HEK293T (cell line): ENCODE measurements at regions not wholly inside any gene's neighbourhood (a gene's known extent, or its start where the extent isn't known, plus 50 kb on each side); places are given as distances from the start of the nearest gene placed in this dataset.
A peak's percentile ranks its signal among the peaks of the same experiment; 100 is the strongest.

Source experiments
- CTCF ChIA-PET: fragments of 350-600 bp; formaldehyde crosslinking; extraction: SDS; loops from one replicate; lab custom pipeline; 2021; ENCODE audit warnings: antibody characterized with exemption, inconsistent platforms; lab: Yijun Ruan, JAX
- POLR2A ChIA-PET: fragments of 350-600 bp; formaldehyde crosslinking; extraction: SDS; loops from one replicate; lab custom pipeline; 2020; ENCODE audit warnings: antibody characterized with exemption, inconsistent platforms; lab: Yijun Ruan, JAX
- DNase-seq: peaks from one replicate; pipeline ENCODE4 v3.0.0; 2012; ENCODE audit warnings: mixed read lengths; ENCODE audit errors: extremely low spot score
- ARNT ChIP-seq: fragments of 450-650 bp; IDR thresholded peaks from 2 replicates; pipeline ENCODE4 v1.6.1; 2017; ENCODE audit warnings: mild to moderate bottlenecking
- BHLHE40 ChIP-seq: fragments of 450-650 bp; IDR thresholded peaks from 2 replicates; pipeline ENCODE4 v1.6.1; 2016; ENCODE audit warnings: mild to moderate bottlenecking, moderate library complexity, borderline replicate concordance
- CTBP1 ChIP-seq: fragments of 450-650 bp; IDR thresholded peaks from 2 replicates; pipeline ENCODE4 v1.6.1; 2016; ENCODE audit warnings: borderline replicate concordance
- ELF4 ChIP-seq: fragments of 450-650 bp; IDR thresholded peaks from 2 replicates; pipeline ENCODE4 v1.6.1; 2017; ENCODE audit warnings: antibody characterized with exemption
- FOXA1 ChIP-seq: fragments of 450-650 bp; IDR thresholded peaks from 2 replicates; pipeline ENCODE4 v1.6.1; 2016; ENCODE audit warnings: mild to moderate bottlenecking
- FOXK2 ChIP-seq: fragments of 450-650 bp; IDR thresholded peaks from 2 replicates; pipeline ENCODE4 v1.6.1; 2016; ENCODE audit warnings: mild to moderate bottlenecking
- FOXM1 ChIP-seq: fragments of 450-650 bp; IDR thresholded peaks from 2 replicates; pipeline ENCODE4 v1.6.1; 2017; ENCODE audit warnings: mild to moderate bottlenecking, borderline replicate concordance
- HDGF ChIP-seq: fragments of 450-650 bp; IDR thresholded peaks from 2 replicates; pipeline ENCODE4 v1.6.1; 2017; ENCODE audit warnings: antibody characterized with exemption, borderline replicate concordance
- L3MBTL2 ChIP-seq: fragments of 450-650 bp; conservative IDR thresholded peaks from 2 replicates; pipeline ENCODE4 v1.6.1; 2016; ENCODE audit warnings: mild to moderate bottlenecking
- LEF1 ChIP-seq: fragments of 450-650 bp; IDR thresholded peaks from 2 replicates; pipeline ENCODE4 v1.6.1; 2017; ENCODE audit warnings: mild to moderate bottlenecking, borderline replicate concordance
- NFRKB ChIP-seq: fragments of 450-650 bp; IDR thresholded peaks from 2 replicates; pipeline ENCODE4 v1.6.1; 2016; ENCODE audit warnings: mild to moderate bottlenecking, moderate library complexity
- PKNOX1 ChIP-seq: fragments of 450-650 bp; IDR thresholded peaks from 2 replicates; pipeline ENCODE4 v1.6.1; 2016
- SP1 ChIP-seq: fragments of 450-650 bp; IDR thresholded peaks from 2 replicates; pipeline ENCODE4 v1.6.1; 2017
- SUZ12 ChIP-seq: fragments of 450-650 bp; IDR thresholded peaks from 2 replicates; pipeline ENCODE4 v1.6.1; 2016; ENCODE audit warnings: mild to moderate bottlenecking
- TARDBP ChIP-seq: fragments of 450-650 bp; IDR thresholded peaks from 2 replicates; pipeline ENCODE4 v1.6.1; 2016
- ZNF384 ChIP-seq: fragments of 450-650 bp; IDR thresholded peaks from 2 replicates; pipeline ENCODE4 v1.6.1; 2016

GRCh38 chr15:59751552-59752413 lies 62.7 kb upstream of the BNIP2 start:
- TF ChIP-seq L3MBTL2 (no peak), ELF4 (no peak), ARNT (no peak), SP1 (no peak), CTBP1 (no peak), BHLHE40 (no peak), HDGF (no peak), LEF1 (no peak), SUZ12 (no peak), TARDBP (no peak), FOXK2 (no peak), ZNF384 (no peak), FOXA1 (no peak), FOXM1 (no peak), PKNOX1 (no peak), NFRKB (no peak)
- ChIA-PET POLR2A (no interaction called here), CTCF (interaction anchor here (0.6 to 1.6 kb wide), 5 partner anchors 10 to 574 kb away, joined by 3 to 5 read pairs (median 3); no protein-coding TSS in a partner anchor)
- DNase-seq, result peak; percentile 29

GRCh38 chr15:59746777-59747176 lies 57.7 kb upstream of the BNIP2 start:
- ChIA-PET CTCF (no interaction called here), POLR2A (no interaction called here)
- DNase-seq, result no peak
- no peak for TF ChIP-seq ARNT
- TF ChIP-seq FOXK2, result no peak
- TF ChIP-seq SP1, result no peak
- no peak for TF ChIP-seq SUZ12
- no peak for TF ChIP-seq NFRKB
- no peak for TF ChIP-seq CTBP1
- TF ChIP-seq L3MBTL2, result no peak
- TF ChIP-seq ZNF384, result no peak
- TF ChIP-seq TARDBP, result no peak
- no peak for TF ChIP-seq FOXA1
- TF ChIP-seq FOXM1, result no peak

GRCh38 chr15:59741274-59741906 lies 52.3 kb upstream of the BNIP2 start:
- POLR2A ChIA-PET, result interaction anchor here (0.8 kb wide), 1 partner anchor 312 kb away, joined by 3 read pairs; no protein-coding TSS in a partner anchor
- peak; percentile 60 for DNase-seq
- TF ChIP-seq SUZ12, result no peak
- no peak for TF ChIP-seq ELF4
- TF ChIP-seq CTBP1, result peak; percentile 85; the same call in 1 of the 2 replicates
- no peak for TF ChIP-seq ZNF384
- 0 out of 2 replicates have a peak, but pooled peaks have one; percentile 22 for TF ChIP-seq ARNT
- TF ChIP-seq BHLHE40, result no peak
- TF ChIP-seq PKNOX1, result peak; percentile 96
- TF ChIP-seq L3MBTL2, result 0 out of 2 replicates have a peak, but pooled peaks have one; percentile 24
- TF ChIP-seq SP1, result no peak
- TF ChIP-seq FOXM1, result no peak
- TF ChIP-seq LEF1, result peak; percentile 84; the same call in 1 of the 2 replicates
- CTCF ChIA-PET, result interaction anchor here (0.6 to 2.2 kb wide), 8 partner anchors 11 to 587 kb away, joined by 3 to 7 read pairs (median 4); no protein-coding TSS in a partner anchor

- no peak for TF ChIP-seq TARDBP
- no peak for TF ChIP-seq FOXA1
- TF ChIP-seq ELF4, result no peak
- no peak for TF ChIP-seq L3MBTL2
- TF ChIP-seq ARNT, result no peak
- no peak for TF ChIP-seq SUZ12
- TF ChIP-seq BHLHE40, result no peak
- no peak for TF ChIP-seq PKNOX1
- TF ChIP-seq NFRKB, result no peak
- no peak for TF ChIP-seq CTBP1
- no peak for TF ChIP-seq SP1
- TF ChIP-seq HDGF, result no peak
- TF ChIP-seq LEF1, result no peak
- no peak for TF ChIP-seq FOXK2
- no peak for TF ChIP-seq ZNF384
- no peak for TF ChIP-seq FOXM1
- ChIA-PET CTCF (interaction anchor here (0.7 kb wide), 1 partner anchor 15 kb away, joined by 3 read pairs; no protein-coding TSS in a partner anchor), POLR2A (no interaction called here)
- no peak for DNase-seq
Observed at GRCh38 chr15:59739557-59740186, 50.6 kb upstream of the BNIP2 start.
